Forelimb muscle (tissue), 1 donor: ENCODE measurements at regions not wholly inside any gene's neighbourhood (a gene's known extent, or its start where the extent isn't known, plus 50 kb on each side); places are given as distances from the start of the nearest gene placed in this dataset.
"Not testable (repeated sequence)": the region's sequence is repeated elsewhere in the genome, so short reads cannot be mapped to it uniquely, and the experiment has no call there.

ENCODE experiments used
- DNase-seq: peaks from one replicate; pipeline ENCODE4 v3.0.0-alpha.2; 2013; ENCODE audit warnings: low read depth

GRCh38 chr10:121268363-121268762 lies 329.9 kb downstream of the FGFR2 start:
- no peak for DNase-seq

- no peak for DNase-seq
These were observed 329.3 kb downstream of the FGFR2 start for GRCh38 chr10:121268863-121269432.

- no peak for DNase-seq
These were observed 327.3 kb downstream of the FGFR2 start for GRCh38 chr10:121270906-121271305.

GRCh38 chr10:121276046-121276445 lies 322.2 kb downstream of the FGFR2 start:
- DNase-seq, result no peak

GRCh38 chr10:121276822-121277221 lies 321.4 kb downstream of the FGFR2 start:
- DNase-seq, result no peak

- DNase-seq, result not testable (repeated sequence)
These were observed 319.9 kb downstream of the FGFR2 start for GRCh38 chr10:121278386-121278785.

- no peak for DNase-seq
These were observed 316.7 kb downstream of the FGFR2 start for GRCh38 chr10:121281576-121281975.

- no peak for DNase-seq
These were observed 316.0 kb downstream of the FGFR2 start for GRCh38 chr10:121282264-121282663.

GRCh38 chr10:121282797-121283515 lies 315.3 kb downstream of the FGFR2 start:
- DNase-seq, result no peak

GRCh38 chr10:121284936-121285335 lies 313.3 kb downstream of the FGFR2 start:
- no peak for DNase-seq

GRCh38 chr10:121285406-121286196 lies 312.6 kb downstream of the FGFR2 start:
- DNase-seq, result no peak

- DNase-seq, result no peak
These were observed 310.2 kb downstream of the FGFR2 start for GRCh38 chr10:121288011-121288410.

GRCh38 chr10:121288864-121289661 lies 309.2 kb downstream of the FGFR2 start:
- DNase-seq, result no peak

GRCh38 chr10:121289800-121290199 lies 308.4 kb downstream of the FGFR2 start:
- no peak for DNase-seq

GRCh38 chr10:121290674-121291073 lies 307.6 kb downstream of the FGFR2 start:
- DNase-seq, result no peak

GRCh38 chr10:121291376-121291775 lies 306.9 kb downstream of the FGFR2 start:
- DNase-seq, result no peak

- no peak for DNase-seq
These were observed 306.4 kb downstream of the FGFR2 start for GRCh38 chr10:121291823-121292222.

GRCh38 chr10:121292321-121292720 lies 305.9 kb downstream of the FGFR2 start:
- DNase-seq, result no peak

GRCh38 chr10:121293110-121293509 lies 305.1 kb downstream of the FGFR2 start:
- no peak for DNase-seq

GRCh38 chr10:121294630-121295029 lies 303.6 kb downstream of the FGFR2 start:
- DNase-seq, result no peak

GRCh38 chr10:121296378-121296777 lies 301.9 kb downstream of the FGFR2 start:
- DNase-seq, result no peak
